GM21717 (cell line): ENCODE measurements at regions not wholly inside any gene's neighbourhood (a gene's known extent, or its start where the extent isn't known, plus 50 kb on each side); places are given as distances from the start of the nearest gene placed in this dataset.

Experiments used
- ATAC-seq: cut with Tn5 transposase; IDR thresholded peaks from one replicate; pipeline ENCODE4 v1.9.1; 2021; ENCODE audit warnings: mild to moderate bottlenecking, moderate library complexity; ENCODE audit not compliant: unreplicated experiment

DNA sequence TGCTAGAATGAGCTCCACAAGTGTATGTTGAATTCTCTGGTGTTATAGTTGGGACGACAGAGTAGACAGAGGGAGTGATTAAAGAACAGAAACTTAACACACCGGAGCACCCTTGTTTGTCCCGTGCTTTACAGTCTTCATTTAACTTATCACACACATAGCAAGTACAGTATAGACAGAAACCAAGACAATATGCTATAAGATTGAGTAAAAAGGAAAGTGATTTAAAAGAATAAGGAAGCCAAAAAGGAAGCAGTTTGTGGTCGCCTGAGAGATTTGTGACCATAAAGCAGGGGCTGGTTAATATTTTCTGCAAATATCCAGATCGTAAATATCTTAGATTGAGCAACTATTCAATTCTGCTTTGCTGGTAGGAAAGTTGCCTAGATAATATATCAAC lies 1128.4 kb downstream of the TSN start:
- ATAC-seq: no peak

- ATAC-seq: no peak
Measured at GRCh38 chr2:122884889-122885288, 1129.4 kb downstream of the TSN start.

- no peak for ATAC-seq
Measured at GRCh38 chr2:122885436-122885835, 1130.0 kb downstream of the TSN start.

GRCh38 chr2:122886479-122887145 lies 1131.2 kb downstream of the TSN start:
- no peak for ATAC-seq

GRCh38 chr2:122899614-122900013 lies 1125.5 kb upstream of the CNTNAP5 start:
- ATAC-seq: no peak

GRCh38 chr2:122905431-122905830 lies 1119.7 kb upstream of the CNTNAP5 start:
- no peak for ATAC-seq

GRCh38 chr2:122908159-122908558 lies 1116.9 kb upstream of the CNTNAP5 start:
- ATAC-seq: no peak

DNA sequence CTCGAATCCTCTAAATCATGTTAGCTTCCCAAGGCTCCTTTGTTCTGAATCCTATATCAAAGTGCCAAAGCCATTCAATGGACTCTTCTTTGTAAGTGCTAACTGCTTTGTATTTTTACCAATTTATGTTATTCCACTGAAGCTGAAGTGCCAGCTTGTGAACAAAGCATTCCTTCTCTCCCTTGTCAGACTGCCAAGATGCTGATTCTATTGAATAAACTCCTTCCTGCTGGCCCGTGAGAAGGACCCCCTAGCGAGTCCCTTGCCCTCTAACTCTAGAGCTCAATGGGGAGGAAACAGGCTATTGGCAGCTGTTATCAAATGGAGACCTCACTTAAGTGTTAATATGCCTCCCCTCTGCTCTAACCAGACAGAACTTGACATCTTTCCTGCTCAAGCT lies 1097.9 kb upstream of the CNTNAP5 start:
- ATAC-seq: no peak

- ATAC-seq: no peak
Measured at GRCh38 chr2:122927710-122928557, 1097.2 kb upstream of the CNTNAP5 start.

GRCh38 chr2:122929347-122929746 lies 1095.7 kb upstream of the CNTNAP5 start:
- no peak for ATAC-seq

- ATAC-seq: no peak
Measured at GRCh38 chr2:122935506-122935905, 1089.6 kb upstream of the CNTNAP5 start.

DNA sequence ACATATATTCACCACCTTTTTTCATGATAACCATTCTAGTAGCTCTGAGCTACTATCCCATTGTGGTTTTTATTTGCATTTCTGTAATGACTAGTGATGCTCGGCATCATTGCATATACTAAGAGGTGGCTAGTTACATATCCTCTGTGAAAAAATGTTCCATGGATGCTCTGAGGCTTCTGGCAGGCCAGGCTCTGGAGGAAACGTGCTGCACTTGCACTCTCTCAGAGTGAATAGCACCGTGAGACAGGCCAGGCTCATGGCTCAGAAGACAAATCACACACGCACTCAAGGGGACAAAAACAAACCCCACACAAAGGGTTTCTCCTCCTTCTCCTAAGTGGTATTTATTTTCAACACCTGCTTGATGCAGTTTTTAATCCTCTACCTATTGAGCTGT lies 1085.3 kb upstream of the CNTNAP5 start:
- no peak for ATAC-seq

- no peak for ATAC-seq
Measured at GRCh38 chr2:122949523-122949922, 1075.6 kb upstream of the CNTNAP5 start.

GRCh38 chr2:122955776-122956175 lies 1069.3 kb upstream of the CNTNAP5 start:
- ATAC-seq: no peak

GRCh38 chr2:122960759-122961641 lies 1064.1 kb upstream of the CNTNAP5 start:
- ATAC-seq: no peak

DNA sequence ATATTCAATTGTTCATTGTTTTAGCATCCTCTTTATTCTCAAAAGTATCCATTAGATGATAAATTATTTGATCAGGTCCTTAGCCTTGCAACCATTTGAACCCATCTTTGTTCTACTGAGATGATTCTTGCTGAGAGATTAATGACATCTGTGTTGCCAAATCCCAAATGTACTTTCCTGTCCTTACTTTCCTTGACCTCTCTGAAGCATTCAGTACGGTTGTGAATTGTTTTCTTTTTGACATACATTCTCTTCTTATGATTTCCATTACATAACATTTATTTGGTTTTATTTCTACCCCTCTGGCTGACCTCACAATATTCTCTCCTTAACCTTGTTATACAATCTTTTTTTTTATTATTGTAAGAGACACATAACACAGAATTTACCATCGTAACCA lies 1058.6 kb upstream of the CNTNAP5 start:
- no peak for ATAC-seq

- ATAC-seq: no peak
Measured at GRCh38 chr2:122977580-122977979, 1047.5 kb upstream of the CNTNAP5 start.

DNA sequence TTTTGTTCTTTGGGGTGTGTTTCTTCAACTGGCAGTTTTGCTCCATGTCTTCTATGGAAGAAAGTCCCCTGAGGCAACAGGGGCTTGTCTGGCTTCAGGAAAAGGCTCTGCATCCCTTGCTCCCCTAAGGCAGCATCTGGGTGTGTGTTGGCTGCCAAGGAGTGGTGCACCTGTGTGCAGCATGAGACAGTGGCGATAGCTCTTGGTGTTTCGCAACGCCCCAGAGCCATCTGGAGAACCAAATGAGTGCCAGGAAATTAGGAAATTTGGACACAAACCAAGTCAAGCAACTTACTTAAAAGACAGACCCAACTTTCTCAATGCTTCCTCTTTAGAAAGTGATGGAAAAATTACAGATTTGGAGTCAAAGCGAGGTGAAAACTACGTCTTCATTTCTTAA lies 1044.4 kb upstream of the CNTNAP5 start:
- ATAC-seq: no peak

DNA sequence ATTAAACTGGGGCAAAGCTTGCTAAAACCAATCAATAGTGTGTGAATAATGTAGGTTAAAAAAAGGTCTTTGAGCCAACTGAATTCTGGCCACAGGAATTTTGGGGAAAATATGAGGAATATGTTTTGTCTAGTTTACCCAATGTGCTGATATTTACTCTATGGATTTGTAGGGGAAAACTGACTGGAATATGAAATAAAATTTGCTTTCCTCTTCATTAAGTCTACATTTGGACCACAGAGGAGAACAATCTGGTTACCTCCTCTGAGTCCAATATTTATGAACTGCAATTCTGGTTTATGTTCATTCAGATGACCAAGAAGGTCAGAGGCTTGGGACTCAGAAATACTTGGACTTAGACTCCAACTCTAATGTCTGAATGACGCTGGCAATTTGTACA lies 1042.2 kb upstream of the CNTNAP5 start:
- ATAC-seq: no peak

DNA sequence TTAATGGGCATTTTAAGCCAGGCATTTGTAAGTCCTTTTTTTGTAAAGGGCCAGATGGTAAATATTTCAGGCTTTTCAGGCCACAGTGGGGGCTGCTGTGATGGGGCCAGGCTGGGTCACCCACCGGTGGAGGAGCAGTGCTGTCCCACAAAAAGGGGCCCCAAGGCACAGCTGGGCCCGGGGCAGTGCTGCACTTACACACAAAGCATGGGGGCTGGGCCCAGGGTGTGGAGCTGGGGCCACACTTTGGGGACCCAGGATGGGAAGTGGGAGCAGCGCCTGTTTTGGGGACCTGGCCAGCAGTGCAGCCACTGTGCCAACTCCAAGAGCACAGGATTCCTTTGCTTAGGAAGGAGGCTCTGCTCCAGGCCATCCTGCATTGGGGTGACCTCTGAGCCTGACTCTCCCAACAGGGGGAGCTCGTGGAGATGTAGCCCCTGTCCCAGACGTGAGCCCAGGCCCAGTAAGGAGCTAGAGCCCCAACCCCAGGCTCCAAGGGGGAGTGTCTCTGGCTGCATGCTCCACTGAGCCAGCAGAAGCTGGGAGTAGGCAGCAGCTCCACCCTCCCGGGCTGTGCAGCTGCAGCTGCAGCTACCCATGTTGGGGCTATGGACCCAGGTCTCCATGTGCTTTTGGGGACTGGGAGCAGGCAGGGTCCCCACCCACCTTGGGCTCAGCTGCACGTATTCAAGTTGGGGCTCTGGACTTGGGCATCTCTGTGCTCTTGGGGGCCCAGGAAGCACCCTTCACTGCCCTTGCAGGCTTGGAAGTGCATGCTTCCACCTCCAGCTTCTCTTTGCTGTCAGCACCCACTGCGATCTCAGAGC lies 1036.5 kb upstream of the CNTNAP5 start:
- ATAC-seq: no peak

- ATAC-seq: no peak
Measured at GRCh38 chr2:122993592-122993991, 1031.5 kb upstream of the CNTNAP5 start.
